SJSA1 (cell line): ENCODE measurements at regions not wholly inside any gene's neighbourhood (a gene's known extent, or its start where the extent isn't known, plus 50 kb on each side); places are given as distances from the start of the nearest gene placed in this dataset.

ENCODE experiments used
- DNase-seq, 2 experiments: peaks; one replicate each; pipeline ENCODE4 v3.0.0-alpha.2; 2015 to 2020; ENCODE audit warnings: low spot score in 2 of 2, low read depth in 1 of 2
- H3K27ac ChIP-seq: fragments of 250-450 bp; sonication (Bioruptor Pico); 2 replicates; pipeline ENCODE4 v1.5.1; 2020; ENCODE audit warnings: mild to moderate bottlenecking, moderate library complexity
- H3K27me3 ChIP-seq: fragments of 250-450 bp; sonication (Bioruptor Pico); replicated peaks from 2 replicates; pipeline ENCODE4 v1.5.1; 2020; ENCODE audit warnings: mild to moderate bottlenecking, moderate library complexity
- H3K36me3 ChIP-seq: fragments of 250-450 bp; sonication (Bioruptor Pico); 2 replicates; pipeline ENCODE4 v1.5.1; 2020; ENCODE audit warnings: mild to moderate bottlenecking
- H3K4me1 ChIP-seq: fragments of 250-450 bp; sonication (Bioruptor Pico); replicated peaks from 2 replicates; pipeline ENCODE4 v1.6.1; 2021; ENCODE audit warnings: mild to moderate bottlenecking
- H3K4me3 ChIP-seq: fragments of 250-450 bp; sonication (Bioruptor Pico); 2 replicates; pipeline ENCODE4 v1.5.1; 2020; ENCODE audit warnings: mild to moderate bottlenecking
- H3K9me3 ChIP-seq: fragments of 250-450 bp; sonication (Bioruptor Pico); replicated peaks from 2 replicates; pipeline ENCODE4 v1.5.1; 2020; ENCODE audit warnings: mild to moderate bottlenecking

GRCh38 chr9:89887286-89887685 lies 282.5 kb downstream of the GADD45G start:
- Histone ChIP-seq H3K27ac (no peak overlapping the region), H3K36me3 (no peaks in the 10 kb centered on the region)

GRCh38 chr9:89888233-89888632 lies 283.4 kb downstream of the GADD45G start:
- Histone ChIP-seq H3K4me1 (no peaks in the 10 kb centered on the region), H3K36me3 (no peaks in the 10 kb centered on the region), H3K27me3 (no peaks in the 10 kb centered on the region), H3K4me3 (no peak overlapping the region), H3K9me3 (no peaks in the 10 kb centered on the region), H3K27ac (no peak overlapping the region)
- DNase-seq, result no peak

More at GRCh38 chr9:89887286-89887685, 282.5 kb downstream of the GADD45G start:
- DNase-seq, result no peak
- H3K27me3 ChIP-seq, result no peaks in the 10 kb centered on the region
- H3K9me3 ChIP-seq, result no peaks in the 10 kb centered on the region
- no peaks in the 10 kb centered on the region for H3K4me1 ChIP-seq
- no peak overlapping the region for H3K4me3 ChIP-seq

- no peaks in the 10 kb centered on the region for H3K36me3 ChIP-seq
- no peaks in the 10 kb centered on the region for H3K4me1 ChIP-seq
- DNase-seq, result no peak
- no peaks in the 10 kb centered on the region for H3K27me3 ChIP-seq
- H3K9me3 ChIP-seq, result no peaks in the 10 kb centered on the region
- H3K4me3 ChIP-seq, result no peak overlapping the region
- H3K27ac ChIP-seq, result no peak overlapping the region
Measured at GRCh38 chr9:89888677-89889076, 283.9 kb downstream of the GADD45G start.

- no peaks in the 10 kb centered on the region for H3K9me3 ChIP-seq
- DNase-seq, result no peak
- H3K27ac ChIP-seq, result no peak overlapping the region
- H3K4me1 ChIP-seq, result no peaks in the 10 kb centered on the region
- H3K4me3 ChIP-seq, result no peak overlapping the region
- no peaks in the 10 kb centered on the region for H3K36me3 ChIP-seq
- H3K27me3 ChIP-seq, result no peaks in the 10 kb centered on the region
Measured at GRCh38 chr9:89889865-89890264, 285.1 kb downstream of the GADD45G start.

GRCh38 chr9:89890326-89890980 lies 285.6 kb downstream of the GADD45G start:
- Histone ChIP-seq H3K27me3 (no peaks in the 10 kb centered on the region), H3K36me3 (no peaks in the 10 kb centered on the region), H3K4me3 (no peak overlapping the region), H3K4me1 (no peaks in the 10 kb centered on the region), H3K27ac (no peak overlapping the region), H3K9me3 (no peaks in the 10 kb centered on the region)
- no peak for DNase-seq

- H3K9me3 ChIP-seq, result no peaks in the 10 kb centered on the region
- H3K4me1 ChIP-seq, result no peaks in the 10 kb centered on the region
- no peak for DNase-seq
- no peaks in the 10 kb centered on the region for H3K36me3 ChIP-seq
- no peak overlapping the region for H3K27ac ChIP-seq
- H3K4me3 ChIP-seq, result no peak overlapping the region
- H3K27me3 ChIP-seq, result no peaks in the 10 kb centered on the region
Measured at GRCh38 chr9:89891221-89891590, 286.4 kb downstream of the GADD45G start.

- DNase-seq, result no peak
- Histone ChIP-seq H3K4me1 (no peaks in the 10 kb centered on the region), H3K36me3 (no peaks in the 10 kb centered on the region), H3K4me3 (no peak overlapping the region), H3K27ac (no peak overlapping the region), H3K27me3 (no peaks in the 10 kb centered on the region), H3K9me3 (no peaks in the 10 kb centered on the region)
Measured at GRCh38 chr9:89891591-89892304, 286.9 kb downstream of the GADD45G start.

GRCh38 chr9:89892920-89893319 lies 288.1 kb downstream of the GADD45G start:
- H3K27ac ChIP-seq, result no peak overlapping the region
- H3K36me3 ChIP-seq, result no peaks in the 10 kb centered on the region
- H3K27me3 ChIP-seq, result no peaks in the 10 kb centered on the region
- no peak for DNase-seq
- H3K4me3 ChIP-seq, result no peak overlapping the region
- no peaks in the 10 kb centered on the region for H3K4me1 ChIP-seq
- no peaks in the 10 kb centered on the region for H3K9me3 ChIP-seq

- DNase-seq, result no peak
- H3K4me1 ChIP-seq, result no peaks in the 10 kb centered on the region
- no peaks in the 10 kb centered on the region for H3K36me3 ChIP-seq
- no peak overlapping the region for H3K27ac ChIP-seq
- H3K27me3 ChIP-seq, result no peaks in the 10 kb centered on the region
- H3K4me3 ChIP-seq, result no peak overlapping the region
- H3K9me3 ChIP-seq, result no peaks in the 10 kb centered on the region
Measured at GRCh38 chr9:89893886-89894285, 289.1 kb downstream of the GADD45G start.

GRCh38 chr9:89896806-89897340 lies 292.1 kb downstream of the GADD45G start:
- Histone ChIP-seq H3K27me3 (no peaks in the 10 kb centered on the region), H3K36me3 (no peaks in the 10 kb centered on the region), H3K9me3 (no peaks in the 10 kb centered on the region), H3K27ac (no peak overlapping the region), H3K4me3 (no peak overlapping the region), H3K4me1 (no peaks in the 10 kb centered on the region)
- DNase-seq, result no peak

- H3K27me3 ChIP-seq, result no peaks in the 10 kb centered on the region
- no peaks in the 10 kb centered on the region for H3K36me3 ChIP-seq
- no peak overlapping the region for H3K4me3 ChIP-seq
- DNase-seq, result no peak
- H3K27ac ChIP-seq, result no peak overlapping the region
- H3K9me3 ChIP-seq, result no peaks in the 10 kb centered on the region
- H3K4me1 ChIP-seq, result no peaks in the 10 kb centered on the region
Measured at GRCh38 chr9:89899573-89899972, 294.8 kb downstream of the GADD45G start.

- no peak overlapping the region for H3K4me3 ChIP-seq
- H3K27me3 ChIP-seq, result no peaks in the 10 kb centered on the region
- no peaks in the 10 kb centered on the region for H3K36me3 ChIP-seq
- no peak for DNase-seq
- H3K4me1 ChIP-seq, result no peaks in the 10 kb centered on the region
- H3K27ac ChIP-seq, result no peak overlapping the region
- H3K9me3 ChIP-seq, result no peaks in the 10 kb centered on the region
Measured at GRCh38 chr9:89901920-89902319, 297.1 kb downstream of the GADD45G start.

- Histone ChIP-seq H3K4me1 (no peaks in the 10 kb centered on the region), H3K36me3 (no peaks in the 10 kb centered on the region), H3K9me3 (no peaks in the 10 kb centered on the region), H3K4me3 (no peak overlapping the region), H3K27ac (no peak overlapping the region), H3K27me3 (no peaks in the 10 kb centered on the region)
- no peak for DNase-seq
Measured at GRCh38 chr9:89902450-89903140, 297.8 kb downstream of the GADD45G start.

- no peaks in the 10 kb centered on the region for H3K27me3 ChIP-seq
- H3K36me3 ChIP-seq, result no peaks in the 10 kb centered on the region
- no peaks in the 10 kb centered on the region for H3K9me3 ChIP-seq
- no peaks in the 10 kb centered on the region for H3K4me1 ChIP-seq
- H3K4me3 ChIP-seq, result no peak overlapping the region
- no peak overlapping the region for H3K27ac ChIP-seq
- DNase-seq, result no peak
Measured at GRCh38 chr9:89903141-89903475, 298.3 kb downstream of the GADD45G start.
